Brain microvascular endothelial cell (primary cell): ENCODE measurements at regions not wholly inside any gene's neighbourhood (a gene's known extent, or its start where the extent isn't known, plus 50 kb on each side); places are given as distances from the start of the nearest gene placed in this dataset.

Source experiments
- DNase-seq: peaks from one replicate; pipeline ENCODE4 v3.0.0-alpha.2; 2020
- H3K27ac ChIP-seq: fragments of 250-450 bp; sonication (Bioruptor Pico); 2 replicates; pipeline ENCODE4 v1.5.1; 2020; ENCODE audit warnings: mild to moderate bottlenecking, moderate library complexity
- H3K27me3 ChIP-seq: fragments of 250-450 bp; sonication (Bioruptor Pico); replicated peaks from 2 replicates; pipeline ENCODE4 v1.5.1; 2020; ENCODE audit warnings: mild to moderate bottlenecking
- H3K36me3 ChIP-seq: fragments of 250-450 bp; sonication (Bioruptor Pico); replicated peaks from 2 replicates; pipeline ENCODE4 v1.5.1; 2020; ENCODE audit warnings: mild to moderate bottlenecking
- H3K4me3 ChIP-seq: 2 replicates; pipeline ENCODE4 v1.5.1; 2011; ENCODE audit warnings: low read depth, mild to moderate bottlenecking, control low read depth, low read length, moderate library complexity
- CTCF ChIP-seq: IDR thresholded peaks from 2 replicates; pipeline ENCODE4 v1.5.1; 2011; ENCODE audit warnings: low read depth, mild to moderate bottlenecking, moderate library complexity, low read length, control low read depth, inconsistent platforms; ENCODE audit errors: missing control alignments
- in situ Hi-C: cut with HindIII; loops from 2 replicates; pipeline ENCODE4 v1.10.0; 2017; ENCODE audit warnings: low sequenced_read_pairs, low pct_ligation_motif_present

GRCh38 chr15:77759896-77760592 lies 127.3 kb upstream of the LINGO1 start:
- no peak for TF ChIP-seq CTCF
- Histone ChIP-seq H3K27ac (no peak overlapping the region), H3K36me3 (no peaks in the 10 kb centered on the region), H3K27me3 (no peaks in the 10 kb centered on the region), H3K4me3 (no peak overlapping the region)
- DNase-seq, result no peak
- in situ Hi-C loops, result no loop called here

GRCh38 chr15:77753939-77754338 lies 121.2 kb upstream of the LINGO1 start:
- Histone ChIP-seq H3K27ac (no peak overlapping the region), H3K27me3 (no peaks in the 10 kb centered on the region), H3K36me3 (no peaks in the 10 kb centered on the region), H3K4me3 (no peak overlapping the region)
- no peak for DNase-seq
- no peak for TF ChIP-seq CTCF
- in situ Hi-C loops, result no loop called here

GRCh38 chr15:77753281-77753873 lies 120.7 kb upstream of the LINGO1 start:
- Histone ChIP-seq H3K27ac (no peak overlapping the region), H3K27me3 (no peaks in the 10 kb centered on the region), H3K36me3 (no peaks in the 10 kb centered on the region), H3K4me3 (no peak overlapping the region)
- in situ Hi-C loops, result no loop called here
- TF ChIP-seq CTCF, result no peak
- DNase-seq, result peak; percentile 4

GRCh38 chr15:77749998-77750540 lies 117.4 kb upstream of the LINGO1 start:
- Histone ChIP-seq H3K27me3 (no peaks in the 10 kb centered on the region), H3K4me3 (no peak overlapping the region), H3K36me3 (no peaks in the 10 kb centered on the region), H3K27ac (no peak overlapping the region)
- DNase-seq, result no peak
- in situ Hi-C loops, result no loop called here
- TF ChIP-seq CTCF, result no peak

GRCh38 chr15:77749236-77749997 lies 116.7 kb upstream of the LINGO1 start:
- TF ChIP-seq CTCF, result no peak
- in situ Hi-C loops, result no loop called here
- DNase-seq, result no peak
- H3K36me3 ChIP-seq, result no peaks in the 10 kb centered on the region
- H3K27me3 ChIP-seq, result no peaks in the 10 kb centered on the region
- H3K4me3 ChIP-seq, result no peak overlapping the region
- no peak overlapping the region for H3K27ac ChIP-seq
